GM18505 (cell line): ENCODE measurements at regions not wholly inside any gene's neighbourhood (a gene's known extent, or its start where the extent isn't known, plus 50 kb on each side); places are given as distances from the start of the nearest gene placed in this dataset.

Experiments
- ATAC-seq: cut with Tn5 transposase; IDR thresholded peaks from one replicate; pipeline ENCODE4 v1.9.1; 2021; ENCODE audit not compliant: unreplicated experiment
- POLR2A ChIP-seq: IDR thresholded peaks from 4 replicates; pipeline ENCODE4 v1.6.1; 2011; ENCODE audit warnings: borderline replicate concordance; ENCODE audit not compliant: insufficient read depth, insufficient read length; ENCODE audit errors: extremely low read depth

DNA sequence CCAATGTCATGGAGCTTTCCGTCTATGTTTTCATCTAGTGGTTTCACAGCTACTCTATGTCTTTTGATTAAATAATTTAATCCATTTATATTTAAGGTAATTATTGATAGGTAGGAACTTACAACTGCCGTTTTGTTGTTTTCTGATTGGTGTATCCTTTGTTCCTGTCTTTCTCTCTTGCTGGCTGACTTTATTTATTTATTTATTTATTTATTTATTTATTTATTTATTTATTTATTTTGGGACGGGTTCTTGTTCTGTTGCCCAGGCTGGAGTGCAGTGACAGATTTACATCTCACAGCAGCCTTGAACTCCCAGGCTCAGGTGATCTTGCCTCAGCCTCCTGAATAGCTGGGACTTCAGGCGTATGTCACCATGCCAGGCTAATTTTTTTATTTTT is 299.2 kb upstream of the COL8A1 start:
- no peak for ATAC-seq
- no peak for TF ChIP-seq POLR2A

DNA sequence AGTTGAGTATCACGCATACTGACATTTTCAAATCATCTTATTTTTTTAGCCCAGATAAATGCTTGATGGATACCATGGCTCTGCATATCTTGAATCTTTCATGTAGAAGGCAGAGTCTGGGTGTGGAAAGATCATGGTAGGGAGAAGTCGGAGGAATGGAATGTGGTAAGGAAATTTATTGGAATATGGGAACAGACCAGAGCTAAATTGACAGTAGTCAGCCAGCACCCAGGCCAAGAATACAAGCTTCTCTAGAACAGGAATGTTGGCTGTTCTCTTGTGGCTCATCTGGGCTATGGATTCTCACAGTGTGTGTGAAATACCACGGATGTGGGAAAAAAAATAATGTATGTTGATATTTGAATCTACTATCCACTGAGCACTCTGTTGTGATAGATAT is 305.7 kb upstream of the COL8A1 start:
- no peak for TF ChIP-seq POLR2A
- no peak for ATAC-seq

DNA sequence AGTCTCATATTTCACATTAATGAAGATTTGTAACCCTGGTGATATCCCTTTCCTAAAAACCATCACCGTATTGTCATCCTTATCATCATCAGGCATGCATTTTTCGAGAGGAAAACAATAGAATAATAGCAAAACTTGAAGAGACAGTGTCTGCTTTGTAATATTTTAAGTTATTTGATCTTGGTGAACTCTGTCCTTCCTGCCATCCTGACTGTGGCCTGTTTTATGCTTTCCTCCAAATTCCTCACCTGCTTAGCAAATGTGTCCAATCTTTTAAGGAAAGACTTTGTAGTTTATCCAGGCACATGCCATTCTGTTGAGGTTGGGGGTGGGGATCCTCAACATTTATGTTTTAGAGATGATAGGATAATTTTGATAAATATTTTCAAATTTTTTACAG is 306.1 kb upstream of the COL8A1 start:
- ATAC-seq, result no peak
- no peak for TF ChIP-seq POLR2A

DNA sequence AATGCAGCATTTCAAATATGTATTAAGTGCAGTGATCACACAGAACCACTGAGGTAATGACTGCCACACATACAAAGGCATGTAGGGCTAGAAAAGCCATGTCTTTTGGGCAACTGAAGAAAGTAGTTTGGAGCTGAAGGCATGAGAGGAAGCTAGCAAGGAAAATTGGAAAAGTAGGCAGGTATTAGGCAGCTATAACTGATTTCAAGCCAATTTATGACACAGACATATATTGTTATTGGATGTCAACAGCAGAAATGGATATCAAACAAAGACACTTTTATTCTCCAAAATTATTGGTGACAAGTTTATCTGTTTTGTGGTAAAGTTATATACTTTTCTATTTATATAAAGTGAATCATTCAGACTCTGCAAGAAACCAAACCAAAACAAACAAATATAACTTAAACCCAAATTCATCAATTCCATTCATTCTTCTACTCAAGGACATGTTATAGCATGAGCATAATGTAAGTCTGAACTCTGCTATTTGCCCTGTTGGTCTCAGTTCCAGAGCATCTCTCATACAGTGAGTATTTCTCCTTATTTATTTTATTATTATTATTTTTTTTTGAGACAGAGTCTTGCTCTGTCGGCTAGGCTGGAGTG is 307.4 kb upstream of the COL8A1 start:
- no peak for TF ChIP-seq POLR2A
- ATAC-seq, result no peak

GRCh38 chr3:99330281-99330680 is 308.1 kb upstream of the COL8A1 start:
- no peak for TF ChIP-seq POLR2A
- ATAC-seq, result no peak

DNA sequence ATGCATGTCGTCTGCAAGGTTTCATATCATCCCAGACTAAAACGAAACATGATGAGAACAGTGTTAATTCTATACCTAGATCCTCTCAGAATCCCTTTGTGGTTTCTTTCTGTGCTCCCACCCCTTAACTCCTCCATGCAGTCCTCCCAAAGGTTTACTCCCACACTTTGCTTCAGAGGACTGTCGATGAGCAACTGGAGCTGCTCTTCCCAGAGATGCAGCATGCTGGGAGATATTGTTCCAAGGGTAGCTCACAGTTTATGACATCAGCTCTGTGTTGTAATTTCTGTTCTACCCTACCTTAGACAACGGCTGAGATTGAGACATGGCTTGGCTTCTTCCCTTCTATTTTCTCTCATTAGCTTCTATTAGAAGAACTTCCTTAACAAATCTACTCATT is 313.0 kb upstream of the COL8A1 start:
- no peak for TF ChIP-seq POLR2A
- no peak for ATAC-seq

GRCh38 chr3:99324636-99325203 is 313.7 kb upstream of the COL8A1 start:
- TF ChIP-seq POLR2A, result no peak

DNA sequence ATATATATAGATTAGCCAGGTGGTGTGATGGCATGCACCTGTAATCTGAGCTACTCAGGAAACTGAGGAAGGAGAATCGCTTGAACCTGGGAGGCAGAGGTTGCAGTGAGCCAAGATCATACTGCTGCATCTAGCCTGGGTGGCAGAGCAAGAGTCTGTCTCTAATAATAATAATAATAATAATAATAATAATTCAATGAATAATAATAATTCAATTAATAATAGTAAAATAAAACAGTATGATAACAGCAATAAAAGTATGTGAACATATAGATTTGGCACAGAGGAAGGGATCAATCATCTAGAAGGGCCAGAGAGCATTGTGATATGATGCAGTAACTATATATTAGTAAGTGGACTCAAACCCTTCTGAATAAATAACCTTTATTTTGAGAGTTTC is 314.5 kb upstream of the COL8A1 start:
- no peak for ATAC-seq

More at GRCh38 chr3:99324636-99325203, 313.7 kb upstream of the COL8A1 start:
- ATAC-seq, result no peak

GRCh38 chr3:99322551-99322950 is 315.8 kb upstream of the COL8A1 start:
- no peak for ATAC-seq
- no peak for TF ChIP-seq POLR2A

More for the DNA sequence above, 314.5 kb upstream of the COL8A1 start:
- TF ChIP-seq POLR2A, result no peak

DNA sequence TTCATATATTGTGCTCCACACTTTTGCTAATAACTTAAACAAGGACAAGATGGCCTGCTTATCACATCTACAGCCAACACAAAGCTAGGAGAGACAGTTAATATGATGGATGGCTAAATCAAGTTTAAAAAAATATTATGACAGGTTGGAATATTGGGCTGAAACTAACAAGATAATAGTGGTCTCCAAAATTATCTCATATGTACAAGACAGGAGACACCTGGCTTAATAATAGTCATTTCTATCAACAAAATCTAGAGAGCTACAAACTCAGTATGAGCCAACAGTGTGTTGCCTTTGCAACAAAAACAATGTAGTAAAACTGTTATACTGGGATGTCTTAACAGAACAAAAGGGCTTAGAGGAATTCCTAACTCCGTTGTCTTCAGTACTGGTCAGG is 317.1 kb upstream of the COL8A1 start:
- no peak for ATAC-seq
- TF ChIP-seq POLR2A, result no peak

- no peak for ATAC-seq
- no peak for TF ChIP-seq POLR2A
These were observed 318.4 kb upstream of the COL8A1 start for GRCh38 chr3:99319961-99320360.

- no peak for ATAC-seq
- no peak for TF ChIP-seq POLR2A
These were observed 318.9 kb upstream of the COL8A1 start for GRCh38 chr3:99319450-99319849.

- no peak for ATAC-seq
- no peak for TF ChIP-seq POLR2A
These were observed 321.2 kb upstream of the COL8A1 start for GRCh38 chr3:99317201-99317600.

- ATAC-seq, result no peak
- TF ChIP-seq POLR2A, result no peak
These were observed 322.5 kb upstream of the COL8A1 start for GRCh38 chr3:99315896-99316295.
